CD14-positive monocyte (primary cell): ENCODE measurements at regions not wholly inside any gene's neighbourhood (a gene's known extent, or its start where the extent isn't known, plus 50 kb on each side); places are given as distances from the start of the nearest gene placed in this dataset.

Experiments
- DNase-seq, 3 donors: peaks; one replicate each; pipeline ENCODE4 v3.0.0-alpha.2; 2011 to 2022
- H2AFZ ChIP-seq: 2 replicates; pipeline ENCODE4 v1.6.0; 2012; ENCODE audit warnings: mild to moderate bottlenecking, low read depth, low read length, inconsistent platforms; ENCODE audit not compliant: insufficient read depth, poor library complexity, severe bottlenecking
- H3K27ac ChIP-seq, 2 donors: 1 replicate in 1 of 2; 2 replicates in 1 of 2; pipeline ENCODE4 v1.5.1; 2012 to 2013; ENCODE audit warnings: low read length in 2 of 2, control low read depth in 1 of 2, inconsistent platforms in 1 of 2, low read depth in 1 of 2, mild to moderate bottlenecking in 1 of 2
- H3K27me3 ChIP-seq, 2 donors: one replicate each; pipeline versions ENCODE4 v1.6.0 to v1.6.1; 2011 to 2013; ENCODE audit warnings: low read length in 2 of 2; ENCODE audit not compliant: control insufficient read depth in 2 of 2, insufficient read depth in 2 of 2
- H3K36me3 ChIP-seq, 2 donors: replicated peaks in 1 of 2; 1 replicate in 1 of 2; 2 replicates in 1 of 2; pipeline versions ENCODE4 v1.5.1 to v1.6.1; 2012 to 2013; ENCODE audit warnings: low read length in 2 of 2, control low read depth in 1 of 2, inconsistent platforms in 1 of 2, mild to moderate bottlenecking in 1 of 2; ENCODE audit not compliant: insufficient read depth in 2 of 2, control insufficient read depth in 1 of 2
- H3K4me1 ChIP-seq, 2 donors: 1 replicate in 1 of 2; 2 replicates in 1 of 2; pipeline versions ENCODE4 v1.5.1 to v1.6.1; 2012 to 2013; ENCODE audit warnings: low read length in 2 of 2, control low read depth in 1 of 2, inconsistent platforms in 1 of 2, mild to moderate bottlenecking in 1 of 2, moderate library complexity in 1 of 2; ENCODE audit not compliant: insufficient read depth in 2 of 2, control insufficient read depth in 1 of 2
- H3K4me2 ChIP-seq: replicated peaks from 2 replicates; pipeline ENCODE3; 2012; ENCODE audit warnings: low read length, moderate library complexity, mild to moderate bottlenecking; ENCODE audit not compliant: poor library complexity, severe bottlenecking; ENCODE audit errors: extremely low read depth
- H3K4me3 ChIP-seq, 3 experiments: fragments of 200-600 bp in 1 of 3; sonication (generic) in 1 of 3; replicated peaks in 1 of 3; 1 replicate in 2 of 3; 2 replicates in 1 of 3; pipeline ENCODE4 v1.5.1; 2011 to 2013; ENCODE audit warnings: low read length in 3 of 3, mild to moderate bottlenecking in 3 of 3, control low read depth in 2 of 3, low read depth in 2 of 3, inconsistent platforms in 1 of 3, moderate library complexity in 1 of 3
- H3K79me2 ChIP-seq: 2 replicates; pipeline ENCODE4 v1.6.0; 2012; ENCODE audit warnings: mild to moderate bottlenecking, control low read depth, inconsistent platforms, low read length, moderate library complexity; ENCODE audit not compliant: insufficient read depth
- H3K9ac ChIP-seq: 2 replicates; pipeline ENCODE4 v1.6.0; 2017; ENCODE audit warnings: low read length, mild to moderate bottlenecking; ENCODE audit not compliant: insufficient read depth, poor library complexity, severe bottlenecking
- H3K9me3 ChIP-seq, 2 donors: replicated peaks in 1 of 2; 1 replicate in 1 of 2; 2 replicates in 1 of 2; pipeline versions ENCODE4 v1.5.1 to v1.6.1; 2012 to 2013; ENCODE audit warnings: low read length in 2 of 2, control low read depth in 1 of 2; ENCODE audit not compliant: control insufficient read depth in 1 of 2, insufficient read depth in 1 of 2
- H4K20me1 ChIP-seq: 2 replicates; pipeline ENCODE4 v1.6.0; 2012; ENCODE audit warnings: mild to moderate bottlenecking, low read length, control low read depth, moderate library complexity; ENCODE audit not compliant: insufficient read depth
- H3K27ac Mint-ChIP-seq, 7 donors: one replicate each; pipeline ENCODE4 v1.8.0; 2020; ENCODE audit warnings: mild to moderate bottlenecking in 7 of 7, mixed read lengths in 7 of 7, moderate library complexity in 6 of 7, inconsistent platforms in 2 of 7
- H3K27me3 Mint-ChIP-seq, 3 donors: one replicate each; pipeline ENCODE4 v1.8.0; 2021 to 2022; ENCODE audit warnings: low read depth in 3 of 3, mild to moderate bottlenecking in 3 of 3, mixed read lengths in 3 of 3, moderate library complexity in 3 of 3, inconsistent platforms in 1 of 3
- H3K36me3 Mint-ChIP-seq, 2 donors: one replicate each; pipeline ENCODE4 v1.8.0; 2020; ENCODE audit warnings: mixed read lengths in 2 of 2, inconsistent platforms in 1 of 2, mild to moderate bottlenecking in 1 of 2
- H3K4me1 Mint-ChIP-seq: one replicate; pipeline ENCODE4 v1.8.0; 2020; ENCODE audit warnings: mild to moderate bottlenecking, mixed read lengths
- H3K4me3 Mint-ChIP-seq, 2 donors: one replicate each; pipeline ENCODE4 v1.8.0; 2020; ENCODE audit warnings: mild to moderate bottlenecking in 2 of 2, mixed read lengths in 2 of 2, moderate library complexity in 1 of 2
- H3K9me3 Mint-ChIP-seq, 7 donors: one replicate each; pipeline ENCODE4 v1.8.0; 2020 to 2022; ENCODE audit warnings: mixed read lengths in 7 of 7, mild to moderate bottlenecking in 6 of 7, moderate library complexity in 6 of 7, inconsistent platforms in 2 of 7
- WGBS: methylation state at CpG from one replicate; pipeline ENCODE4 v1.1.5; 2013; ENCODE audit warnings: missing lambda C conversion rate; ENCODE audit not compliant: insufficient coverage; 5-methylcytosine and 5-hydroxymethylcytosine counted together
- intact Hi-C, 2 donors: fragments of 100-400 bp; cut with micrococcal nuclease; formaldehyde crosslinking; loops; one replicate each; pipeline versions ENCODE4 v1.15.0 to v1.15.1; 2023
- TF ChIP-seq, protein P1 (sequence below): fragments of 200-600 bp; IDR thresholded peaks from one replicate; pipeline ENCODE4 v1.8.0; 2022; ENCODE audit warnings: antibody characterized with exemption, mild to moderate bottlenecking

DNA sequence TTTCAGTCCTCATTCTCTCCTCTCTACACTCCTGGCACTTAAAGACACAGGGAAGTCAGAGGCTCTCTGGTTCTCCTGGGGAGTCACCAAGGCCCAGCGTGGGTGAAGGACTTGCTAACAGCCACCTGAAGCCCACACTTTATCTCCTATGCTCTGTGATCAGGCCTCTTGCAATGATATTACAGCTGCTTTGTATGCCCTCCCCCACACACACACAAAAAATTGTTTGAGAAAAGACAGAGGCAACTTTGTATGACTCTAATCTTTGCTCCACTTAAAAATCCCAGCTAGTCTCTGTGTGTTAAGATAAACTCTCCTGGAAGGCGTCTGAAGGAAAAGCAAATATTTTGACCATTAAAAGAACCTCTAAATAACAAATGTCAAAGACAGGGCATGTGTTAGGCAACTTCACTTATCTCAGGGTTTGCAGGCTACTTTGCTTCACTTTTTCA is 507.2 kb downstream of the TNS3 start:
- no peak for DNase-seq
- intact Hi-C loops, result no loop called here
- Histone ChIP-seq H3K9me3 (no peaks in the 10 kb centered on the region), H3K4me1 (no peaks in the 10 kb centered on the region), H3K36me3 (no peaks in the 10 kb centered on the region), H3K4me2 (no peak overlapping the region), H3K9ac (no peak overlapping the region), H2AFZ (no peak overlapping the region), H3K4me3 (no peak overlapping the region), H3K27ac (no peak overlapping the region), H3K27me3 (no peaks in the 10 kb centered on the region), H4K20me1 (no peaks in the 10 kb centered on the region), H3K79me2 (no peaks in the 10 kb centered on the region)
- peaks cover 0 to 7% (median 3%) of the 10 kb centered on the region in 3 donors for H3K27me3 Mint-ChIP-seq
- H3K9me3 Mint-ChIP-seq, result peaks cover 0 to 3% (median 0%) of the 10 kb centered on the region in 7 donors
- no peak overlapping the region for H3K27ac Mint-ChIP-seq
- WGBS, result 29% methylated on average over 1 of the region's 2 CpGs
- no peak overlapping the region for H3K4me3 Mint-ChIP-seq
- no peaks in the 10 kb centered on the region for H3K36me3 Mint-ChIP-seq
- H3K4me1 Mint-ChIP-seq, result no peaks in the 10 kb centered on the region
- TF ChIP-seq, protein P1, sequence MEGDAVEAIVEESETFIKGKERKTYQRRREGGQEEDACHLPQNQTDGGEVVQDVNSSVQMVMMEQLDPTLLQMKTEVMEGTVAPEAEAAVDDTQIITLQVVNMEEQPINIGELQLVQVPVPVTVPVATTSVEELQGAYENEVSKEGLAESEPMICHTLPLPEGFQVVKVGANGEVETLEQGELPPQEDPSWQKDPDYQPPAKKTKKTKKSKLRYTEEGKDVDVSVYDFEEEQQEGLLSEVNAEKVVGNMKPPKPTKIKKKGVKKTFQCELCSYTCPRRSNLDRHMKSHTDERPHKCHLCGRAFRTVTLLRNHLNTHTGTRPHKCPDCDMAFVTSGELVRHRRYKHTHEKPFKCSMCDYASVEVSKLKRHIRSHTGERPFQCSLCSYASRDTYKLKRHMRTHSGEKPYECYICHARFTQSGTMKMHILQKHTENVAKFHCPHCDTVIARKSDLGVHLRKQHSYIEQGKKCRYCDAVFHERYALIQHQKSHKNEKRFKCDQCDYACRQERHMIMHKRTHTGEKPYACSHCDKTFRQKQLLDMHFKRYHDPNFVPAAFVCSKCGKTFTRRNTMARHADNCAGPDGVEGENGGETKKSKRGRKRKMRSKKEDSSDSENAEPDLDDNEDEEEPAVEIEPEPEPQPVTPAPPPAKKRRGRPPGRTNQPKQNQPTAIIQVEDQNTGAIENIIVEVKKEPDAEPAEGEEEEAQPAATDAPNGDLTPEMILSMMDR, result no peak

GRCh38 chr7:47073284-47073683 is 508.6 kb downstream of the TNS3 start:
- peaks cover 0 to 3% (median 0%) of the 10 kb centered on the region in 7 donors for H3K9me3 Mint-ChIP-seq
- no peaks in the 10 kb centered on the region for H3K36me3 ChIP-seq
- TF ChIP-seq, protein P1, result no peak
- 100% methylated on average over 3 of the region's 7 CpGs for WGBS
- no peaks in the 10 kb centered on the region for H3K4me1 Mint-ChIP-seq
- H3K36me3 Mint-ChIP-seq, result no peaks in the 10 kb centered on the region
- H4K20me1 ChIP-seq, result no peaks in the 10 kb centered on the region
- no peak for DNase-seq
- no peak overlapping the region for H3K4me2 ChIP-seq
- H3K9ac ChIP-seq, result no peak overlapping the region
- no peaks in the 10 kb centered on the region for H3K27me3 ChIP-seq
- peaks cover 0 to 2% of the 10 kb centered on the region in 2 donors for H3K9me3 ChIP-seq
- H3K27ac Mint-ChIP-seq, result no peak overlapping the region
- H3K4me3 ChIP-seq, result no peak overlapping the region
- no peak overlapping the region for H2AFZ ChIP-seq
- no peaks in the 10 kb centered on the region for H3K4me1 ChIP-seq
- intact Hi-C loops, result no loop called here
- no peaks in the 10 kb centered on the region for H3K79me2 ChIP-seq
- peaks cover 0 to 6% (median 3%) of the 10 kb centered on the region in 3 donors for H3K27me3 Mint-ChIP-seq
- H3K27ac ChIP-seq, result no peak overlapping the region
- H3K4me3 Mint-ChIP-seq, result no peak overlapping the region
